H1 (cell line): ENCODE measurements at regions not wholly inside any gene's neighbourhood (a gene's known extent, or its start where the extent isn't known, plus 50 kb on each side); places are given as distances from the start of the nearest gene placed in this dataset.
A peak's percentile ranks its signal among the peaks of the same experiment; 100 is the strongest.
"Not testable (repeated sequence)": the region's sequence is repeated elsewhere in the genome, so short reads cannot be mapped to it uniquely, and the experiment has no call there.

ENCODE experiments used
- CTCF ChIA-PET: fragments of 300-600 bp; sonication (Branson Sonifier 250); formaldehyde crosslinking; loops from one replicate; lab custom pipeline; 2021; ENCODE audit not compliant: partially characterized antibody; lab: Charles Lee
- POLR2A ChIA-PET: fragments of 300-600 bp; sonication (Branson Sonifier 250); formaldehyde crosslinking; loops from one replicate; lab custom pipeline; 2021; ENCODE audit warnings: inconsistent platforms; ENCODE audit not compliant: partially characterized antibody; lab: Charles Lee
- DNase-seq, 2 experiments: peaks; one replicate each; pipeline versions ENCODE4 v3.0.0 to v3.0.0-alpha.2; 2010 to 2022; ENCODE audit warnings: low spot score in 2 of 2, low read depth in 1 of 2, mixed read lengths in 1 of 2
- FAIRE-seq: peaks from 2 replicates; lab custom pipeline; 2011; peaks lifted over from hg19 to GRCh38; lab: Jason Lieb, UNC
- H2AFZ ChIP-seq: 2 replicates; pipeline ENCODE4 v1.8.1; 2012; ENCODE audit warnings: low read length, inconsistent platforms
- H2AK5ac ChIP-seq: 2 replicates; pipeline ENCODE4 v1.6.1; 2013; ENCODE audit warnings: low read depth, low read length
- H2BK120ac ChIP-seq: replicated peaks from 2 replicates; pipeline ENCODE3; 2013; ENCODE audit warnings: low read depth, low read length, inconsistent platforms
- H2BK12ac ChIP-seq: 2 replicates; pipeline ENCODE4 v1.6.1; 2013; ENCODE audit warnings: low read depth, low read length
- H2BK15ac ChIP-seq: 2 replicates; pipeline ENCODE4 v1.6.1; 2013; ENCODE audit warnings: low read length
- H2BK20ac ChIP-seq: 2 replicates; pipeline ENCODE4 v1.6.1; 2013; ENCODE audit warnings: low read length
- H2BK5ac ChIP-seq: 2 replicates; pipeline ENCODE4 v1.6.1; 2013; ENCODE audit warnings: low read depth, low read length
- H3K14ac ChIP-seq: 2 replicates; pipeline ENCODE4 v1.6.1; 2013; ENCODE audit warnings: inconsistent platforms; ENCODE audit not compliant: insufficient read length
- H3K18ac ChIP-seq: 2 replicates; pipeline ENCODE4 v1.6.1; 2013; ENCODE audit warnings: low read length; ENCODE audit errors: extremely low read depth
- H3K23ac ChIP-seq: 2 replicates; pipeline ENCODE4 v1.6.1; 2013; ENCODE audit warnings: inconsistent platforms; ENCODE audit not compliant: insufficient read length
- H3K23me2 ChIP-seq: 2 replicates; pipeline ENCODE4 v1.6.1; 2013; ENCODE audit warnings: low read depth, low read length
- H3K27ac ChIP-seq: 2 replicates; pipeline ENCODE4 v1.6.1; 2011; ENCODE audit warnings: low read depth, low read length, inconsistent platforms
- H3K27me3 ChIP-seq, 4 experiments: replicated peaks in 1 of 4; 1 replicate in 1 of 4; 2 replicates in 3 of 4; pipeline versions ENCODE4 v1.6.1 to v1.8.1; 2011 to 2013; ENCODE audit warnings: low read length in 3 of 4, mild to moderate bottlenecking in 3 of 4, inconsistent platforms in 2 of 4, mixed read lengths in 2 of 4, moderate library complexity in 1 of 4; ENCODE audit not compliant: control insufficient read depth in 3 of 4, insufficient read depth in 3 of 4; ENCODE audit errors: extremely low read depth in 1 of 4
- H3K36me3 ChIP-seq, 4 experiments: 2 replicates each; pipeline versions ENCODE4 v1.6.1 to v1.8.1; 2011 to 2013; ENCODE audit warnings: mild to moderate bottlenecking in 4 of 4, low read length in 3 of 4, moderate library complexity in 2 of 4, control low read depth in 1 of 4, inconsistent platforms in 1 of 4; ENCODE audit not compliant: insufficient read depth in 4 of 4, control insufficient read depth in 2 of 4
- H3K4ac ChIP-seq: replicated peaks from 2 replicates; pipeline ENCODE3; 2013; ENCODE audit warnings: low read length, low read depth, mixed read lengths, inconsistent platforms; ENCODE audit not compliant: insufficient read length
- H3K4me1 ChIP-seq, 4 experiments: replicated peaks in 1 of 4; 1 replicate in 1 of 4; 2 replicates in 3 of 4; pipeline versions ENCODE4 v1.6.1 to v1.8.1; 2011 to 2013; ENCODE audit warnings: low read length in 3 of 4, inconsistent platforms in 2 of 4, mixed read lengths in 1 of 4; ENCODE audit not compliant: insufficient read depth in 4 of 4, control insufficient read depth in 3 of 4
- H3K4me2 ChIP-seq, 2 experiments: 2 replicates each; pipeline versions ENCODE4 v1.6.1 to v1.8.1; 2011 to 2013; ENCODE audit warnings: low read depth in 2 of 2, low read length in 2 of 2, control low read depth in 1 of 2, inconsistent platforms in 1 of 2, mild to moderate bottlenecking in 1 of 2; ENCODE audit not compliant: insufficient read depth in 1 of 2
- H3K4me3 ChIP-seq, 4 experiments: fragments of 200-600, 300-600 bp in 1 of 4; sonication (generic), shearing (Covaris generic), sonication (Bioruptor Twin) in 1 of 4; 2 replicates each; pipeline versions ENCODE4 v1.5.1 to v1.8.1; 2011 to 2016; ENCODE audit warnings: low read length in 4 of 4, low read depth in 3 of 4, control low read depth in 2 of 4, inconsistent platforms in 2 of 4, mild to moderate bottlenecking in 2 of 4, mixed read lengths in 1 of 4, moderate library complexity in 1 of 4; ENCODE audit not compliant: insufficient read depth in 2 of 4; ENCODE audit errors: extremely low read depth in 1 of 4
- H3K56ac ChIP-seq: replicated peaks from 2 replicates; pipeline ENCODE3; 2013; ENCODE audit warnings: low read depth, mild to moderate bottlenecking, mixed read lengths, low read length, inconsistent platforms; ENCODE audit not compliant: insufficient read length
- H3K79me1 ChIP-seq: 2 replicates; pipeline ENCODE4 v1.6.1; 2013; ENCODE audit warnings: low read depth, low read length, control low read depth
- H3K79me2 ChIP-seq, 2 experiments: 2 replicates each; pipeline versions ENCODE4 v1.6.1 to v1.8.1; 2012 to 2013; ENCODE audit warnings: low read length in 2 of 2, mild to moderate bottlenecking in 2 of 2, inconsistent platforms in 1 of 2; ENCODE audit not compliant: insufficient read depth in 2 of 2, control insufficient read depth in 1 of 2
- H3K9ac ChIP-seq, 4 experiments: replicated peaks in 1 of 4; 1 replicate in 1 of 4; 2 replicates in 3 of 4; pipeline versions ENCODE4 v1.6.1 to v1.8.1; 2011 to 2013; ENCODE audit warnings: low read depth in 3 of 4, low read length in 3 of 4, control low read depth in 2 of 4, mild to moderate bottlenecking in 2 of 4, moderate library complexity in 2 of 4, inconsistent platforms in 1 of 4; ENCODE audit errors: extremely low read depth in 1 of 4
- H3K9me3 ChIP-seq, 2 experiments: 2 replicates each; pipeline versions ENCODE4 v1.6.1 to v1.8.1; 2012 to 2013; ENCODE audit warnings: mild to moderate bottlenecking in 2 of 2, moderate library complexity in 2 of 2, control low read depth in 1 of 2, inconsistent platforms in 1 of 2, low read depth in 1 of 2, low read length in 1 of 2, mixed read lengths in 1 of 2; ENCODE audit not compliant: insufficient read depth in 2 of 2
- H4K20me1 ChIP-seq, 2 experiments: replicated peaks in 1 of 2; 2 replicates each; pipeline versions ENCODE3 to v1.8.1; 2011 to 2013; ENCODE audit warnings: inconsistent platforms in 2 of 2, low read length in 2 of 2, mild to moderate bottlenecking in 1 of 2; ENCODE audit not compliant: insufficient read depth in 2 of 2, control insufficient read depth in 1 of 2
- H4K5ac ChIP-seq: 2 replicates; pipeline ENCODE4 v1.6.1; 2013; ENCODE audit warnings: low read length, low read depth, mixed read lengths, inconsistent platforms; ENCODE audit not compliant: insufficient read length
- H4K8ac ChIP-seq: 2 replicates; pipeline ENCODE4 v1.8.0; 2013; ENCODE audit warnings: mild to moderate bottlenecking, moderate library complexity, low read length, inconsistent platforms; ENCODE audit not compliant: insufficient read depth; ENCODE audit errors: extremely low read depth
- H4K91ac ChIP-seq: replicated peaks from 2 replicates; pipeline ENCODE3; 2013; ENCODE audit warnings: low read length, mixed read lengths, inconsistent platforms; ENCODE audit not compliant: insufficient read length
- WGBS, 2 experiments: shearing (Covaris generic) in 1 of 2; methylation state at CpG; one replicate each; pipeline versions ENCODE4 v1.1.6 to v1.1.7; 2013 to 2015; ENCODE audit warnings: low lambda C conversion rate in 2 of 2, mixed read lengths in 2 of 2, inconsistent platforms in 1 of 2, low coverage in 1 of 2, missing lambda C conversion rate in 1 of 2; ENCODE audit not compliant: insufficient replicate concordance in 2 of 2, insufficient coverage in 1 of 2, insufficient read length in 1 of 2; ENCODE audit errors: extremely low coverage in 1 of 2, missing lambda C conversion rate in 1 of 2; 5-methylcytosine and 5-hydroxymethylcytosine counted together

GRCh38 chr13:25007389-25007788, 88.5 kb upstream of the PABPC3 start:
- H2AK5ac ChIP-seq, H2AFZ ChIP-seq, H3K18ac ChIP-seq, H3K27me3 ChIP-seq, H3K56ac ChIP-seq, H3K23me2 ChIP-seq, H3K23ac ChIP-seq, H2BK15ac ChIP-seq, H2BK5ac ChIP-seq, H3K27ac ChIP-seq, H2BK120ac ChIP-seq, H3K79me1 ChIP-seq, H3K4me1 ChIP-seq, H4K8ac ChIP-seq, DNase-seq, H2BK20ac ChIP-seq, H2BK12ac ChIP-seq, H3K14ac ChIP-seq, H3K9ac ChIP-seq, H3K9me3 ChIP-seq, FAIRE-seq, H4K5ac ChIP-seq, H3K4me2 ChIP-seq, H3K4ac ChIP-seq, H4K91ac ChIP-seq, H3K4me3 ChIP-seq, POLR2A ChIA-PET, H3K79me2 ChIP-seq, H4K20me1 ChIP-seq, H3K36me3 ChIP-seq: not testable (repeated sequence)
- WGBS, 2 experiments, result 94% methylated on average over 3 of the region's 3 CpGs; no CpG with 5 or more reads in 1 of the 2 experiments
- CTCF ChIA-PET, result interaction anchor here (1.2 to 3.4 kb wide), 5 partner anchors 12 to 106 kb away, joined by 3 to 29 read pairs (median 7); no protein-coding TSS in a partner anchor

DNA sequence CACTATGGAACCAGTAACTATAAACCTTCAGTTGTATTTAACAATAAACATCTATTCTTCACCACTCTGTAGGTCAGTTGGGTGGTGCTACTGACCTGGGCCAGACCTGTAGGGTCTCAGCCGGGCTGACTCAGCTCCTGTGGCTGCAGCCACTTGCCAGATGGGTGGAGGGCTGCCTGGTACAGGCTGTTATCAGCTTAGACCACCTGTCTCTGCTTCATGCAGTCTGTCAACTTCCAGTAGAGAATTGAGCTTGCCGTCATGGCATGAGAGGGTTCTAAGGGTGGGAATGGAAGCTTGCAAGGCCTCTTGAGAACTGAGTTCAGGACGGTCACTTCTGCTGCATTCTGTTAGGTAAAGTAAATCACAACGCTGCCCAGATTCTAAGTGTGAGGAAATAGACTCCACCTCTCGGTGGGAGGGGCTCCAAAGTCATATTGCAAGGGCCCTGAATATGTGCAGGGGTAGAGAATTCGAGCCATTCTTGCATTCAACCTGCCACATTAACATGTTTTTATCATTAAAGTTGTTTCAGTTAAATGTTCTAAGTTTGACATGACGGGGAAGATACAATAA, 81.5 kb upstream of the PABPC3 start:
- H3K4me2 ChIP-seq, H2BK12ac ChIP-seq, H2BK15ac ChIP-seq, H3K79me1 ChIP-seq, H4K5ac ChIP-seq, POLR2A ChIA-PET, H3K27ac ChIP-seq, H4K91ac ChIP-seq, H3K4me3 ChIP-seq, H2BK120ac ChIP-seq, H2BK20ac ChIP-seq, H2AK5ac ChIP-seq, H3K9ac ChIP-seq, H4K8ac ChIP-seq, DNase-seq, H3K18ac ChIP-seq, H3K9me3 ChIP-seq, H3K4me1 ChIP-seq, H4K20me1 ChIP-seq, H3K4ac ChIP-seq, H3K36me3 ChIP-seq, H2BK5ac ChIP-seq, H3K23me2 ChIP-seq, H3K79me2 ChIP-seq, H3K14ac ChIP-seq, H3K23ac ChIP-seq, H3K56ac ChIP-seq: not testable (repeated sequence)
- Histone ChIP-seq H2AFZ (peak overlapping the region; percentile 70; the same call in 1 of the 2 replicates), H3K27me3 (peaks cover 7 to 23% (median 18%) of the 10 kb centered on the region in 4 experiments)
- CTCF ChIA-PET, result interaction anchor here (0.6 to 3.8 kb wide), 9 partner anchors 9 to 335 kb away, joined by 3 to 25 read pairs (median 4); no protein-coding TSS in a partner anchor
- 71% methylated on average over 7 of the region's 7 CpGs; no CpG with 5 or more reads in 1 of the 2 experiments for WGBS, 2 experiments
- peak; percentile 57 for FAIRE-seq
